ENCODE measurements at regions not wholly inside any gene's neighbourhood (a gene's known extent, or its start where the extent isn't known, plus 50 kb on each side); places are given as distances from the start of the nearest gene placed in this dataset.

DNA sequence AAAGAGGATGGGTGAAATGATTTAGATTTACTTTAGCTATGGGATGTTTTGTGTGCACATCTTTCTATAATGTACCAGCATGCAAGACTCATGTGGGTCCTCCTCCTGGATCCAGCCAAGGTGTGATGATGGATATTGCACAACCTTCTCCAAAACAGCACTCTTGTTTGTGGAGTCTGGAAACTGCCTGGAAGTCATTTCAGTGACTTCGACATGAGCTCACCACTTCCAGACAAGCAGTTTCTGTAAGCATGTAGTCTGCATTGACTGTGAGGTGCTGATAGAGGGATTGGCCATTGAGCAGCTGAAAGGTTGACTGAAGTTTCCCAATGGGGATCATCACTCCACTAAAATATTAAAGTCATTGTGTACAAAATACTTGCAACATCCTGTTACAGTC, 154.0 kb downstream of the TRIB2 start:
- Histone ChIP-seq H2AFZ (ENCODE audit: insufficient read depth, low read depth, low read length, poor library complexity, severe bottlenecking) (no peak overlapping the region), H3K9ac (ENCODE audit: low read length) (no peak overlapping the region)
- CTCF ChIA-PET, result no interaction called here

DNA sequence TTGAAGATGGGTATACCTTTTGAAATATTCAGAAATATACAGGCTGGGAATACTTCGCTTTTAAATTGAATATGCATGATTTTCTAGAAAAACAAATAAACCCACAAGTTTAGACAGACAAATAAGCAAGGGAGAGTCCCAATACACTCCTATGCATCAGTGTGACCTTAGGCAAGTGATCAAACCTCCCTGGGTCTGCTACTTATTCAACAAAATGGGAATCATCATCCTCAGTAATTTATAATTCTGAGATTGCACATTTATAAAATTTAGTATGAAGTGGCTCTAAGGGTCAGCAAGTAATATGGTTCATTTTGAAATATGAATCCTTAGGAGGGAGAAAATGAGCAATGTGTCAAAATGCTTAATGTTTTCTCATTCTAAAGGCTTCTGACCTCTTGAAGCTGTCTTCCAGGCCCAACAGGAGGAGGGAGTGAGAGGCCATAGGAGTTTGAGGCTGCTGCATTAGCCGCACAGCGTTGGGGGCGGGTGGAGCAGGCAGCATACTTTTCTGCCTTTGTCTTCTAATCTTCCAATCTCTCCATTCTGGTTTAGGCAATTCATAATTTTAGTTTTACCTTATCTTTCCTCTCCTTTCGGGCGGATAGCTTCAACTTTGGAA, 155.1 kb downstream of the TRIB2 start:
- no peaks in the 10 kb centered on the region for H3K36me3 ChIP-seq (replicated peaks in 1 of 2; ENCODE audit: control extremely low read depth in 1 of 2, control insufficient read depth in 1 of 2, extremely low read depth in 1 of 2, insufficient read depth in 2 of 2, low read length in 1 of 2)
- peaks cover 0 to 7% (median 2%) of the 10 kb centered on the region in 4 experiments for H3K27me3 ChIP-seq (replicated peaks in 1 of 4; ENCODE audit: control extremely low read depth in 1 of 4, control insufficient read depth in 3 of 4, insufficient read depth in 4 of 4, low read length in 3 of 4)
- no peaks in the 10 kb centered on the region for H3K9me3 ChIP-seq (ENCODE audit: control extremely low read depth in 1 of 3, control insufficient read depth in 2 of 3, insufficient read depth in 1 of 3, low read length in 2 of 3)
- H3K4me3 ChIP-seq (ENCODE audit: control extremely low read depth in 1 of 5, extremely low read depth in 1 of 5, insufficient read depth in 1 of 5, low read depth in 2 of 5, low read length in 4 of 5), result no peak overlapping the region
- no peak overlapping the region for H3K27ac ChIP-seq (ENCODE audit: low read length in 2 of 2)
- ATAC-seq (ENCODE audit: low read depth) (no peak), DNase-seq (no peak)
- H3K4me3 Mint-ChIP-seq, result no peak overlapping the region
- H3K4me1 Mint-ChIP-seq, result no peaks in the 10 kb centered on the region
- H3K9me3 Mint-ChIP-seq (ENCODE audit: insufficient read depth), result no peaks in the 10 kb centered on the region
- 93% methylated on average over 3 of the region's 6 CpGs for WGBS (ENCODE audit: insufficient coverage)
- intact Hi-C loops (cut with micrococcal nuclease), result no loop called here
- H3K27ac Mint-ChIP-seq, result no peak overlapping the region
- H3K9ac ChIP-seq (ENCODE audit: low read length), result no peak overlapping the region
- CTCF ChIA-PET, result no interaction called here
- no peaks in the 10 kb centered on the region for H4K20me1 ChIP-seq (ENCODE audit: control insufficient read depth, insufficient read depth, low read length, poor library complexity, severe bottlenecking)
- no peak for TF ChIP-seq EZH2 (IDR thresholded peaks at IDR 0.05; ENCODE audit: borderline replicate concordance, insufficient read depth, low read depth, low read length, poor library complexity, severe bottlenecking)
- TF ChIP-seq, protein P1, sequence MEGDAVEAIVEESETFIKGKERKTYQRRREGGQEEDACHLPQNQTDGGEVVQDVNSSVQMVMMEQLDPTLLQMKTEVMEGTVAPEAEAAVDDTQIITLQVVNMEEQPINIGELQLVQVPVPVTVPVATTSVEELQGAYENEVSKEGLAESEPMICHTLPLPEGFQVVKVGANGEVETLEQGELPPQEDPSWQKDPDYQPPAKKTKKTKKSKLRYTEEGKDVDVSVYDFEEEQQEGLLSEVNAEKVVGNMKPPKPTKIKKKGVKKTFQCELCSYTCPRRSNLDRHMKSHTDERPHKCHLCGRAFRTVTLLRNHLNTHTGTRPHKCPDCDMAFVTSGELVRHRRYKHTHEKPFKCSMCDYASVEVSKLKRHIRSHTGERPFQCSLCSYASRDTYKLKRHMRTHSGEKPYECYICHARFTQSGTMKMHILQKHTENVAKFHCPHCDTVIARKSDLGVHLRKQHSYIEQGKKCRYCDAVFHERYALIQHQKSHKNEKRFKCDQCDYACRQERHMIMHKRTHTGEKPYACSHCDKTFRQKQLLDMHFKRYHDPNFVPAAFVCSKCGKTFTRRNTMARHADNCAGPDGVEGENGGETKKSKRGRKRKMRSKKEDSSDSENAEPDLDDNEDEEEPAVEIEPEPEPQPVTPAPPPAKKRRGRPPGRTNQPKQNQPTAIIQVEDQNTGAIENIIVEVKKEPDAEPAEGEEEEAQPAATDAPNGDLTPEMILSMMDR (IDR thresholded peaks at IDR 0.05), result no peak
- H3K4me1 ChIP-seq (ENCODE audit: control insufficient read depth in 2 of 2, insufficient read depth in 2 of 2, low read length in 2 of 2), result no peaks in the 10 kb centered on the region
- peaks cover 27% of the 10 kb centered on the region for H3K27me3 Mint-ChIP-seq
- H2AFZ ChIP-seq (ENCODE audit: insufficient read depth, low read depth, low read length, poor library complexity, severe bottlenecking), result no peak overlapping the region
- H3K79me2 ChIP-seq (ENCODE audit: control insufficient read depth, insufficient read depth, low read length), result no peaks in the 10 kb centered on the region
- H3K4me2 ChIP-seq (replicated peaks; ENCODE audit: low read depth, low read length, poor library complexity, severe bottlenecking), result no peak overlapping the region
- POLR2A ChIA-PET, result no interaction called here

More for the DNA sequence above, 154.0 kb downstream of the TRIB2 start:
- H3K27ac Mint-ChIP-seq, result no peak overlapping the region
- DNase-seq (no peak), ATAC-seq (ENCODE audit: low read depth) (no peak)
- Histone ChIP-seq H3K27ac (ENCODE audit: low read length in 2 of 2) (no peak overlapping the region), H3K27me3 (replicated peaks in 1 of 4; ENCODE audit: control extremely low read depth in 1 of 4, control insufficient read depth in 3 of 4, insufficient read depth in 4 of 4, low read length in 3 of 4) (peaks cover 0 to 7% (median 2%) of the 10 kb centered on the region in 4 experiments), H4K20me1 (ENCODE audit: control insufficient read depth, insufficient read depth, low read length, poor library complexity, severe bottlenecking) (no peaks in the 10 kb centered on the region), H3K4me3 (ENCODE audit: control extremely low read depth in 1 of 5, extremely low read depth in 1 of 5, insufficient read depth in 1 of 5, low read depth in 2 of 5, low read length in 4 of 5) (no peak overlapping the region), H3K9me3 (ENCODE audit: control extremely low read depth in 1 of 3, control insufficient read depth in 2 of 3, insufficient read depth in 1 of 3, low read length in 2 of 3) (no peaks in the 10 kb centered on the region), H3K36me3 (replicated peaks in 1 of 2; ENCODE audit: control extremely low read depth in 1 of 2, control insufficient read depth in 1 of 2, extremely low read depth in 1 of 2, insufficient read depth in 2 of 2, low read length in 1 of 2) (no peaks in the 10 kb centered on the region), H3K4me2 (replicated peaks; ENCODE audit: low read depth, low read length, poor library complexity, severe bottlenecking) (no peak overlapping the region), H3K4me1 (ENCODE audit: control insufficient read depth in 2 of 2, insufficient read depth in 2 of 2, low read length in 2 of 2) (no peaks in the 10 kb centered on the region), H3K79me2 (ENCODE audit: control insufficient read depth, insufficient read depth, low read length) (no peaks in the 10 kb centered on the region)
- H3K4me3 Mint-ChIP-seq, result no peak overlapping the region
- TF ChIP-seq EZH2 (IDR thresholded peaks at IDR 0.05; ENCODE audit: borderline replicate concordance, insufficient read depth, low read depth, low read length, poor library complexity, severe bottlenecking), result no peak
- TF ChIP-seq, protein P1 (IDR thresholded peaks at IDR 0.05), result no peak
- peaks cover 27% of the 10 kb centered on the region for H3K27me3 Mint-ChIP-seq
- intact Hi-C loops (cut with micrococcal nuclease), result no loop called here
- no CpG with 5 or more reads among the region's 1 CpG for WGBS (ENCODE audit: insufficient coverage)
- POLR2A ChIA-PET, result no interaction called here
- H3K9me3 Mint-ChIP-seq (ENCODE audit: insufficient read depth), result no peaks in the 10 kb centered on the region
- no peaks in the 10 kb centered on the region for H3K4me1 Mint-ChIP-seq

Measured in B cell (primary cell).